ENCODE measurements at regions not wholly inside any gene's neighbourhood (a gene's known extent, or its start where the extent isn't known, plus 50 kb on each side); places are given as distances from the start of the nearest gene placed in this dataset.

GRCh38 chr13:50699874-50700663 is 143.4 kb downstream of the DLEU7 start:
- WGBS, 2 donors (ENCODE audit: low coverage in 1 of 2) = 62 to 78% methylated on average over 1 to 4 of the region's 4 CpGs
- TF ChIP-seq EP300 (IDR thresholded peaks at IDR 0.05; ENCODE audit: low read depth) = no peak
- no peak for TF ChIP-seq CTCF (IDR thresholded peaks at IDR 0.05)
- TF ChIP-seq POLR2A (IDR thresholded peaks at IDR 0.05) = no peak
- TF ChIP-seq POLR2AphosphoS5 (IDR thresholded peaks at IDR 0.05) = no peak
- no peak for DNase-seq
- Histone ChIP-seq H3K27ac (no peak overlapping the region), H3K27me3 (no peaks in the 10 kb centered on the region), H3K4me1 (no peaks in the 10 kb centered on the region), H3K36me3 (no peaks in the 10 kb centered on the region), H3K9me3 (no peaks in the 10 kb centered on the region), H3K4me3 (no peak overlapping the region)
- intact Hi-C loops (cut with DNase I; ENCODE audit: low total_unique reads) = no loop called here
- in situ Hi-C loops (cut with MboI; ENCODE audit: low pct_ligation_motif_present in 1 of 4, low pct_unique_long_range_greater_than_20kb in 1 of 4, low sequenced_read_pairs in 3 of 4) = no loop called here

- Histone ChIP-seq H3K4me3 (no peak overlapping the region), H3K36me3 (no peaks in the 10 kb centered on the region), H3K4me1 (no peaks in the 10 kb centered on the region), H3K27ac (no peak overlapping the region), H3K9me3 (no peaks in the 10 kb centered on the region), H3K27me3 (no peaks in the 10 kb centered on the region)
- TF ChIP-seq POLR2AphosphoS5 (IDR thresholded peaks at IDR 0.05) (no peak), EP300 (IDR thresholded peaks at IDR 0.05; ENCODE audit: low read depth) (no peak), POLR2A (IDR thresholded peaks at IDR 0.05) (no peak), CTCF (IDR thresholded peaks at IDR 0.05) (no peak)
- DNase-seq = no peak
- in situ Hi-C loops (cut with MboI; ENCODE audit: low pct_ligation_motif_present in 1 of 4, low pct_unique_long_range_greater_than_20kb in 1 of 4, low sequenced_read_pairs in 3 of 4) (no loop called here), intact Hi-C loops (cut with DNase I; ENCODE audit: low total_unique reads) (no loop called here)
- 85% methylated on average over 1 of the region's 1 CpG; no CpG with 5 or more reads in 1 of the 2 donors for WGBS, 2 donors (ENCODE audit: low coverage in 1 of 2)
These were observed 142.7 kb downstream of the DLEU7 start for GRCh38 chr13:50700664-50701305.

GRCh38 chr13:50701469-50701868 is 142.0 kb downstream of the DLEU7 start:
- no peak overlapping the region for H3K27ac ChIP-seq
- no peaks in the 10 kb centered on the region for H3K9me3 ChIP-seq
- H3K36me3 ChIP-seq = no peaks in the 10 kb centered on the region
- WGBS, 2 donors (ENCODE audit: low coverage in 1 of 2) = 67 to 89% methylated on average over 2 of the region's 2 CpGs
- in situ Hi-C loops (cut with MboI; ENCODE audit: low pct_ligation_motif_present in 1 of 4, low pct_unique_long_range_greater_than_20kb in 1 of 4, low sequenced_read_pairs in 3 of 4) (no loop called here), intact Hi-C loops (cut with DNase I; ENCODE audit: low total_unique reads) (no loop called here)
- H3K4me3 ChIP-seq = no peak overlapping the region
- H3K4me1 ChIP-seq = no peaks in the 10 kb centered on the region
- TF ChIP-seq EP300 (IDR thresholded peaks at IDR 0.05; ENCODE audit: low read depth) (no peak), POLR2AphosphoS5 (IDR thresholded peaks at IDR 0.05) (no peak), CTCF (IDR thresholded peaks at IDR 0.05) (no peak), POLR2A (IDR thresholded peaks at IDR 0.05) (no peak)
- no peak for DNase-seq
- no peaks in the 10 kb centered on the region for H3K27me3 ChIP-seq

- H3K4me3 ChIP-seq = no peak overlapping the region
- intact Hi-C loops (cut with DNase I; ENCODE audit: low total_unique reads) (no loop called here), in situ Hi-C loops (cut with MboI; ENCODE audit: low pct_ligation_motif_present in 1 of 4, low pct_unique_long_range_greater_than_20kb in 1 of 4, low sequenced_read_pairs in 3 of 4) (no loop called here)
- TF ChIP-seq POLR2A (IDR thresholded peaks at IDR 0.05) = no peak
- no peak for TF ChIP-seq EP300 (IDR thresholded peaks at IDR 0.05; ENCODE audit: low read depth)
- TF ChIP-seq POLR2AphosphoS5 (IDR thresholded peaks at IDR 0.05) = no peak
- no peaks in the 10 kb centered on the region for H3K4me1 ChIP-seq
- no peaks in the 10 kb centered on the region for H3K9me3 ChIP-seq
- no peaks in the 10 kb centered on the region for H3K36me3 ChIP-seq
- no peak overlapping the region for H3K27ac ChIP-seq
- 96 to 100% methylated on average over 1 to 2 of the region's 2 CpGs for WGBS, 2 donors (ENCODE audit: low coverage in 1 of 2)
- DNase-seq = no peak
- H3K27me3 ChIP-seq = no peaks in the 10 kb centered on the region
These were observed 137.0 kb downstream of the DLEU7 start for GRCh38 chr13:50706505-50706904.

Data from transverse colon (tissue), 4 donors.